Mesendoderm (in vitro differentiated cells): ENCODE measurements at regions not wholly inside any gene's neighbourhood (a gene's known extent, or its start where the extent isn't known, plus 50 kb on each side); places are given as distances from the start of the nearest gene placed in this dataset.

Experiments used
- DNase-seq: peaks from one replicate; pipeline ENCODE4 v3.0.0; 2013
- H2AK5ac ChIP-seq: 2 replicates; pipeline ENCODE4 v1.6.1; 2013; ENCODE audit warnings: low read length, inconsistent platforms
- H2BK120ac ChIP-seq: 2 replicates; pipeline ENCODE4 v1.6.1; 2013; ENCODE audit warnings: low read depth, mild to moderate bottlenecking, low read length, moderate library complexity, mixed read lengths
- H2BK15ac ChIP-seq: replicated peaks from 2 replicates; pipeline ENCODE4 v1.6.1; 2013; ENCODE audit warnings: low read depth, mild to moderate bottlenecking, moderate library complexity
- H2BK5ac ChIP-seq: 2 replicates; pipeline ENCODE4 v1.6.1; 2013; ENCODE audit warnings: low read length, inconsistent platforms
- H3K18ac ChIP-seq: 2 replicates; pipeline ENCODE4 v1.6.1; 2013; ENCODE audit warnings: mild to moderate bottlenecking, low read length, mixed read lengths
- H3K23ac ChIP-seq: one replicate; pipeline ENCODE4 v1.6.1; 2013; ENCODE audit warnings: low read length
- H3K27ac ChIP-seq: 2 replicates; pipeline ENCODE4 v1.5.1; 2013; ENCODE audit warnings: low read depth, mild to moderate bottlenecking, inconsistent platforms, low read length, moderate library complexity
- H3K27me3 ChIP-seq: 2 replicates; pipeline ENCODE4 v1.6.1; 2013; ENCODE audit warnings: low read length, control low read depth, mild to moderate bottlenecking, inconsistent platforms; ENCODE audit not compliant: insufficient read depth, poor library complexity
- H3K36me3 ChIP-seq: 2 replicates; pipeline ENCODE4 v1.6.1; 2013; ENCODE audit warnings: low read length, inconsistent platforms; ENCODE audit not compliant: control insufficient read depth, insufficient read depth
- H3K4ac ChIP-seq: one replicate; pipeline ENCODE4 v1.6.1; 2013; ENCODE audit warnings: low read depth, mild to moderate bottlenecking, low read length, moderate library complexity
- H3K4me1 ChIP-seq: 2 replicates; pipeline ENCODE4 v1.6.1; 2013; ENCODE audit warnings: low read depth, low read length, inconsistent platforms; ENCODE audit not compliant: control insufficient read depth
- H3K4me2 ChIP-seq: 2 replicates; pipeline ENCODE4 v1.6.1; 2013; ENCODE audit warnings: low read length
- H3K4me3 ChIP-seq: 2 replicates; pipeline ENCODE4 v1.5.1; 2013; ENCODE audit warnings: mild to moderate bottlenecking, low read length
- H3K56ac ChIP-seq: one replicate; pipeline ENCODE4 v1.6.1; 2013; ENCODE audit warnings: low read length
- H3K79me1 ChIP-seq: 2 replicates; pipeline ENCODE4 v1.6.1; 2013; ENCODE audit warnings: low read length, inconsistent platforms
- H3K79me2 ChIP-seq: 2 replicates; pipeline ENCODE4 v1.6.1; 2013; ENCODE audit warnings: mild to moderate bottlenecking, low read length; ENCODE audit not compliant: control insufficient read depth, insufficient read depth
- H3K9ac ChIP-seq: 2 replicates; pipeline ENCODE4 v1.6.1; 2013; ENCODE audit warnings: low read length, inconsistent platforms
- H4K5ac ChIP-seq: one replicate; pipeline ENCODE4 v1.6.1; 2013; ENCODE audit warnings: low read length
- H4K8ac ChIP-seq: one replicate; pipeline ENCODE4 v1.6.1; 2013; ENCODE audit warnings: low read depth, mild to moderate bottlenecking, control low read depth, low read length, moderate library complexity
- WGBS: extraction: QIAGEN DNeasy Blood & Tissue Kit; methylation state at CpG from one replicate; pipeline ENCODE4 v1.1.7; 2013; ENCODE audit warnings: low lambda C conversion rate, missing lambda C conversion rate; ENCODE audit not compliant: insufficient coverage; ENCODE audit errors: extremely low coverage; 5-methylcytosine and 5-hydroxymethylcytosine counted together

GRCh38 chr9:87305151-87305550 is 192.5 kb upstream of the DAPK1 start:
- Histone ChIP-seq H3K79me2 (no peaks in the 10 kb centered on the region), H3K23ac (no peak overlapping the region), H2BK15ac (no peak overlapping the region), H3K4me3 (no peak overlapping the region), H3K18ac (no peak overlapping the region), H3K4ac (no peak overlapping the region), H2BK5ac (no peak overlapping the region), H3K56ac (no peak overlapping the region), H4K8ac (no peak overlapping the region), H3K27ac (no peak overlapping the region), H3K9ac (no peak overlapping the region), H2AK5ac (no peak overlapping the region), H4K5ac (no peak overlapping the region), H3K79me1 (no peaks in the 10 kb centered on the region), H2BK120ac (no peak overlapping the region), H3K4me2 (no peak overlapping the region), H3K27me3 (no peaks in the 10 kb centered on the region), H3K4me1 (no peaks in the 10 kb centered on the region), H3K36me3 (no peaks in the 10 kb centered on the region)
- no peak for DNase-seq
- no CpG with 5 or more reads among the region's 7 CpGs for WGBS

- H2BK15ac ChIP-seq: no peak overlapping the region
- no peaks in the 10 kb centered on the region for H3K79me2 ChIP-seq
- no peaks in the 10 kb centered on the region for H3K27me3 ChIP-seq
- no peak overlapping the region for H2BK120ac ChIP-seq
- no peaks in the 10 kb centered on the region for H3K4me1 ChIP-seq
- H3K4me2 ChIP-seq: no peak overlapping the region
- no peak overlapping the region for H2AK5ac ChIP-seq
- H3K36me3 ChIP-seq: no peaks in the 10 kb centered on the region
- no peak overlapping the region for H3K9ac ChIP-seq
- H3K23ac ChIP-seq: no peak overlapping the region
- H2BK5ac ChIP-seq: no peak overlapping the region
- no peak overlapping the region for H4K8ac ChIP-seq
- WGBS: no CpG with 5 or more reads among the region's 3 CpGs
- no peak overlapping the region for H3K18ac ChIP-seq
- H3K56ac ChIP-seq: no peak overlapping the region
- H4K5ac ChIP-seq: no peak overlapping the region
- no peaks in the 10 kb centered on the region for H3K79me1 ChIP-seq
- H3K4ac ChIP-seq: no peak overlapping the region
- no peak overlapping the region for H3K27ac ChIP-seq
- DNase-seq: no peak
- no peak overlapping the region for H3K4me3 ChIP-seq
Measured at GRCh38 chr9:87306006-87306405, 191.7 kb upstream of the DAPK1 start.

- no peak overlapping the region for H3K4ac ChIP-seq
- no peaks in the 10 kb centered on the region for H3K36me3 ChIP-seq
- no peak overlapping the region for H3K4me2 ChIP-seq
- H3K4me3 ChIP-seq: no peak overlapping the region
- H2AK5ac ChIP-seq: no peak overlapping the region
- H3K79me2 ChIP-seq: no peaks in the 10 kb centered on the region
- no peaks in the 10 kb centered on the region for H3K27me3 ChIP-seq
- H3K56ac ChIP-seq: no peak overlapping the region
- H3K9ac ChIP-seq: no peak overlapping the region
- H4K8ac ChIP-seq: no peak overlapping the region
- no peak overlapping the region for H2BK15ac ChIP-seq
- no peak overlapping the region for H4K5ac ChIP-seq
- H2BK5ac ChIP-seq: no peak overlapping the region
- H2BK120ac ChIP-seq: no peak overlapping the region
- no peak overlapping the region for H3K18ac ChIP-seq
- H3K4me1 ChIP-seq: no peaks in the 10 kb centered on the region
- no CpG with 5 or more reads among the region's 5 CpGs for WGBS
- no peak overlapping the region for H3K27ac ChIP-seq
- no peaks in the 10 kb centered on the region for H3K79me1 ChIP-seq
- no peak for DNase-seq
- H3K23ac ChIP-seq: no peak overlapping the region
Measured at GRCh38 chr9:87307848-87308247, 189.8 kb upstream of the DAPK1 start.

GRCh38 chr9:87309236-87309635 is 188.4 kb upstream of the DAPK1 start:
- no peak overlapping the region for H3K27ac ChIP-seq
- H3K4me3 ChIP-seq: no peak overlapping the region
- no peaks in the 10 kb centered on the region for H3K36me3 ChIP-seq
- no peak overlapping the region for H3K4ac ChIP-seq
- DNase-seq: no peak
- no peak overlapping the region for H2AK5ac ChIP-seq
- H4K5ac ChIP-seq: no peak overlapping the region
- WGBS: no CpG with 5 or more reads among the region's 6 CpGs
- no peak overlapping the region for H3K18ac ChIP-seq
- H3K27me3 ChIP-seq: no peaks in the 10 kb centered on the region
- no peak overlapping the region for H3K23ac ChIP-seq
- H3K9ac ChIP-seq: no peak overlapping the region
- no peak overlapping the region for H3K56ac ChIP-seq
- no peak overlapping the region for H2BK5ac ChIP-seq
- H2BK120ac ChIP-seq: no peak overlapping the region
- no peaks in the 10 kb centered on the region for H3K4me1 ChIP-seq
- no peaks in the 10 kb centered on the region for H3K79me2 ChIP-seq
- H2BK15ac ChIP-seq: no peak overlapping the region
- no peak overlapping the region for H3K4me2 ChIP-seq
- no peak overlapping the region for H4K8ac ChIP-seq
- H3K79me1 ChIP-seq: no peaks in the 10 kb centered on the region

- no peak overlapping the region for H2AK5ac ChIP-seq
- H3K79me2 ChIP-seq: no peaks in the 10 kb centered on the region
- no peak overlapping the region for H3K4me2 ChIP-seq
- H2BK5ac ChIP-seq: no peak overlapping the region
- no peak overlapping the region for H4K5ac ChIP-seq
- H2BK15ac ChIP-seq: no peak overlapping the region
- H3K4ac ChIP-seq: no peak overlapping the region
- no peaks in the 10 kb centered on the region for H3K79me1 ChIP-seq
- H3K9ac ChIP-seq: no peak overlapping the region
- H3K4me3 ChIP-seq: no peak overlapping the region
- H3K23ac ChIP-seq: no peak overlapping the region
- H3K27me3 ChIP-seq: no peaks in the 10 kb centered on the region
- H3K18ac ChIP-seq: no peak overlapping the region
- no CpG with 5 or more reads among the region's 4 CpGs for WGBS
- H3K27ac ChIP-seq: no peak overlapping the region
- H3K4me1 ChIP-seq: no peaks in the 10 kb centered on the region
- no peak for DNase-seq
- no peak overlapping the region for H3K56ac ChIP-seq
- no peak overlapping the region for H4K8ac ChIP-seq
- no peaks in the 10 kb centered on the region for H3K36me3 ChIP-seq
- H2BK120ac ChIP-seq: no peak overlapping the region
Measured at GRCh38 chr9:87310827-87311523, 186.7 kb upstream of the DAPK1 start.

- Histone ChIP-seq H2BK15ac (no peak overlapping the region), H4K8ac (no peak overlapping the region), H3K27me3 (no peaks in the 10 kb centered on the region), H2BK120ac (no peak overlapping the region), H2AK5ac (no peak overlapping the region), H3K4me1 (no peaks in the 10 kb centered on the region), H3K9ac (no peak overlapping the region), H3K4ac (no peak overlapping the region), H3K23ac (no peak overlapping the region), H3K18ac (no peak overlapping the region), H3K79me1 (no peaks in the 10 kb centered on the region), H3K4me2 (no peak overlapping the region), H3K36me3 (no peaks in the 10 kb centered on the region), H3K56ac (no peak overlapping the region), H4K5ac (no peak overlapping the region), H3K27ac (no peak overlapping the region), H3K79me2 (no peaks in the 10 kb centered on the region), H3K4me3 (no peak overlapping the region), H2BK5ac (no peak overlapping the region)
- DNase-seq: no peak
Measured at GRCh38 chr9:87319656-87320055, 178.0 kb upstream of the DAPK1 start.
